ENCODE measurements at regions not wholly inside any gene's neighbourhood (a gene's known extent, or its start where the extent isn't known, plus 50 kb on each side); places are given as distances from the start of the nearest gene placed in this dataset.
A peak's percentile ranks its signal among the peaks of the same experiment; 100 is the strongest.

- Histone ChIP-seq H3K4me3 (no peak overlapping the region), H3K9ac (no peak overlapping the region), H3K27me3 (no peaks in the 10 kb centered on the region), H3K36me3 (no peaks in the 10 kb centered on the region), H4K20me1 (no peaks in the 10 kb centered on the region), H3K27ac (no peak overlapping the region), H3K9me3 (no peaks in the 10 kb centered on the region), H3K4me1 (peaks cover 14% of the 10 kb centered on the region), H3K4me2 (no peak overlapping the region)
- no peak for TF ChIP-seq Cebpa-rat (IDR thresholded peaks at IDR 0.05)
Observed at GRCh38 chr4:163603257-163603656, 108.8 kb downstream of the TMA16 start.

GRCh38 chr4:163606896-163607691, 112.6 kb downstream of the TMA16 start:
- no peak for TF ChIP-seq Cebpa-rat (IDR thresholded peaks at IDR 0.05)
- H3K9me3 ChIP-seq = no peaks in the 10 kb centered on the region
- H3K27me3 ChIP-seq = no peaks in the 10 kb centered on the region
- H3K4me1 ChIP-seq = peaks cover 14% of the 10 kb centered on the region
- no peaks in the 10 kb centered on the region for H3K36me3 ChIP-seq
- H3K4me3 ChIP-seq = no peak overlapping the region
- no peaks in the 10 kb centered on the region for H4K20me1 ChIP-seq
- H3K4me2 ChIP-seq = peak overlapping the region; percentile 50
- H3K27ac ChIP-seq = no peak overlapping the region
- no peak overlapping the region for H3K9ac ChIP-seq

GRCh38 chr4:163609019-163609418, 114.5 kb downstream of the TMA16 start:
- Histone ChIP-seq H3K27ac (no peak overlapping the region), H3K4me2 (no peak overlapping the region)

GRCh38 chr4:163610648-163611047, 116.2 kb downstream of the TMA16 start:
- Histone ChIP-seq H3K27ac (no peak overlapping the region), H3K9me3 (no peaks in the 10 kb centered on the region), H3K36me3 (no peaks in the 10 kb centered on the region), H4K20me1 (no peaks in the 10 kb centered on the region), H3K4me2 (no peak overlapping the region), H3K27me3 (no peaks in the 10 kb centered on the region), H3K4me1 (peaks cover 14% of the 10 kb centered on the region), H3K4me3 (no peak overlapping the region), H3K9ac (no peak overlapping the region)
- TF ChIP-seq Cebpa-rat (IDR thresholded peaks at IDR 0.05) = no peak

More at GRCh38 chr4:163609019-163609418, 114.5 kb downstream of the TMA16 start:
- Histone ChIP-seq H3K9me3 (no peaks in the 10 kb centered on the region), H3K36me3 (no peaks in the 10 kb centered on the region), H3K27me3 (no peaks in the 10 kb centered on the region), H3K9ac (no peak overlapping the region), H3K4me3 (no peak overlapping the region), H3K4me1 (peaks cover 14% of the 10 kb centered on the region), H4K20me1 (no peaks in the 10 kb centered on the region)
- no peak for TF ChIP-seq Cebpa-rat (IDR thresholded peaks at IDR 0.05)

GRCh38 chr4:163611182-163611581, 116.7 kb downstream of the TMA16 start:
- Histone ChIP-seq H4K20me1 (no peaks in the 10 kb centered on the region), H3K36me3 (no peaks in the 10 kb centered on the region), H3K4me3 (no peak overlapping the region), H3K4me1 (peaks cover 14% of the 10 kb centered on the region), H3K9ac (no peak overlapping the region), H3K27me3 (no peaks in the 10 kb centered on the region), H3K27ac (no peak overlapping the region), H3K4me2 (no peak overlapping the region), H3K9me3 (no peaks in the 10 kb centered on the region)
- TF ChIP-seq Cebpa-rat (IDR thresholded peaks at IDR 0.05) = no peak

- H4K20me1 ChIP-seq = no peaks in the 10 kb centered on the region
- no peak for TF ChIP-seq Cebpa-rat (IDR thresholded peaks at IDR 0.05)
- H3K9ac ChIP-seq = no peak overlapping the region
- H3K36me3 ChIP-seq = no peaks in the 10 kb centered on the region
- peaks cover 9% of the 10 kb centered on the region for H3K4me1 ChIP-seq
- no peak overlapping the region for H3K27ac ChIP-seq
- H3K4me2 ChIP-seq = no peak overlapping the region
- H3K9me3 ChIP-seq = no peaks in the 10 kb centered on the region
- H3K4me3 ChIP-seq = no peak overlapping the region
- no peaks in the 10 kb centered on the region for H3K27me3 ChIP-seq
Observed at GRCh38 chr4:163611784-163612445, 117.4 kb downstream of the TMA16 start.

- no peak for TF ChIP-seq Cebpa-rat (IDR thresholded peaks at IDR 0.05)
- H3K9ac ChIP-seq = no peak overlapping the region
- no peaks in the 10 kb centered on the region for H4K20me1 ChIP-seq
- no peaks in the 10 kb centered on the region for H3K9me3 ChIP-seq
- H3K4me2 ChIP-seq = no peak overlapping the region
- no peak overlapping the region for H3K27ac ChIP-seq
- no peaks in the 10 kb centered on the region for H3K36me3 ChIP-seq
- no peak overlapping the region for H3K4me3 ChIP-seq
- H3K27me3 ChIP-seq = no peaks in the 10 kb centered on the region
- peaks cover under 1% of the 10 kb centered on the region; the same call in 1 of the 2 replicates for H3K4me1 ChIP-seq
Observed at GRCh38 chr4:163612762-163613161, 118.3 kb downstream of the TMA16 start.

- Histone ChIP-seq H4K20me1 (no peaks in the 10 kb centered on the region), H3K4me2 (no peak overlapping the region), H3K9me3 (no peaks in the 10 kb centered on the region), H3K27ac (no peak overlapping the region), H3K27me3 (no peaks in the 10 kb centered on the region), H3K36me3 (no peaks in the 10 kb centered on the region), H3K9ac (no peak overlapping the region), H3K4me3 (no peak overlapping the region), H3K4me1 (no peaks in the 10 kb centered on the region)
- no peak for TF ChIP-seq Cebpa-rat (IDR thresholded peaks at IDR 0.05)
Observed at GRCh38 chr4:163613383-163613782, 118.9 kb downstream of the TMA16 start.

GRCh38 chr4:163614866-163615265, 120.4 kb downstream of the TMA16 start:
- H3K4me1 ChIP-seq = no peaks in the 10 kb centered on the region
- H3K9me3 ChIP-seq = no peaks in the 10 kb centered on the region
- H3K4me2 ChIP-seq = no peak overlapping the region
- H3K27ac ChIP-seq = no peak overlapping the region
- TF ChIP-seq Cebpa-rat (IDR thresholded peaks at IDR 0.05) = no peak
- no peak overlapping the region for H3K4me3 ChIP-seq
- H3K36me3 ChIP-seq = no peaks in the 10 kb centered on the region
- no peaks in the 10 kb centered on the region for H3K27me3 ChIP-seq
- H4K20me1 ChIP-seq = no peaks in the 10 kb centered on the region
- H3K9ac ChIP-seq = no peak overlapping the region

- no peaks in the 10 kb centered on the region for H3K4me1 ChIP-seq
- no peaks in the 10 kb centered on the region for H3K27me3 ChIP-seq
- TF ChIP-seq Cebpa-rat (IDR thresholded peaks at IDR 0.05) = no peak
- no peak overlapping the region for H3K9ac ChIP-seq
- H3K4me2 ChIP-seq = no peak overlapping the region
- H3K27ac ChIP-seq = no peak overlapping the region
- no peaks in the 10 kb centered on the region for H4K20me1 ChIP-seq
- no peaks in the 10 kb centered on the region for H3K9me3 ChIP-seq
- H3K4me3 ChIP-seq = no peak overlapping the region
- H3K36me3 ChIP-seq = no peaks in the 10 kb centered on the region
Observed at GRCh38 chr4:163618845-163619244, 124.4 kb downstream of the TMA16 start.

All from BLaER1 (cell line).